ENCODE measurements at regions not wholly inside any gene's neighbourhood (a gene's known extent, or its start where the extent isn't known, plus 50 kb on each side); places are given as distances from the start of the nearest gene placed in this dataset.

GRCh38 chr6:22883061-22883717, 313.8 kb downstream of the HDGFL1 start:
- DNase-seq (ENCODE audit: low spot score) = no peak

GRCh38 chr6:22884456-22884855, 315.1 kb downstream of the HDGFL1 start:
- DNase-seq (ENCODE audit: low spot score) = no peak

GRCh38 chr6:22886650-22887581, 317.6 kb downstream of the HDGFL1 start:
- peak; percentile 18 for DNase-seq (ENCODE audit: low spot score)

- no peak for DNase-seq (ENCODE audit: low spot score)
Observed at GRCh38 chr6:22888163-22888752, 318.9 kb downstream of the HDGFL1 start.

GRCh38 chr6:22891934-22892333, 322.6 kb downstream of the HDGFL1 start:
- DNase-seq (ENCODE audit: low spot score) = no peak

- peak; percentile 40 for DNase-seq (ENCODE audit: low spot score)
Observed at GRCh38 chr6:22892452-22892851, 323.1 kb downstream of the HDGFL1 start.

GRCh38 chr6:22896696-22897095, 327.3 kb downstream of the HDGFL1 start:
- no peak for DNase-seq (ENCODE audit: low spot score)

GRCh38 chr6:22899426-22899825, 330.1 kb downstream of the HDGFL1 start:
- no peak for DNase-seq (ENCODE audit: low spot score)

- no peak for DNase-seq (ENCODE audit: low spot score)
Observed at GRCh38 chr6:22903826-22904225, 334.5 kb downstream of the HDGFL1 start.

- DNase-seq (ENCODE audit: low spot score) = no peak
Observed at GRCh38 chr6:22904431-22904830, 335.1 kb downstream of the HDGFL1 start.

GRCh38 chr6:22906091-22906549, 336.8 kb downstream of the HDGFL1 start:
- DNase-seq (ENCODE audit: low spot score) = peak; percentile 34

- no peak for DNase-seq (ENCODE audit: low spot score)
Observed at GRCh38 chr6:22907085-22907484, 337.7 kb downstream of the HDGFL1 start.

GRCh38 chr6:22910370-22910769, 341.0 kb downstream of the HDGFL1 start:
- DNase-seq (ENCODE audit: low spot score) = no peak

GRCh38 chr6:22913612-22914011, 344.2 kb downstream of the HDGFL1 start:
- DNase-seq (ENCODE audit: low spot score) = no peak

- DNase-seq (ENCODE audit: low spot score) = no peak
Observed at GRCh38 chr6:22917344-22917743, 348.0 kb downstream of the HDGFL1 start.

- no peak for DNase-seq (ENCODE audit: low spot score)
Observed at GRCh38 chr6:22921828-22922227, 352.5 kb downstream of the HDGFL1 start.

- DNase-seq (ENCODE audit: low spot score) = no peak
Observed at GRCh38 chr6:22925304-22925835, 356.0 kb downstream of the HDGFL1 start.

GRCh38 chr6:22925920-22926789, 356.8 kb downstream of the HDGFL1 start:
- no peak for DNase-seq (ENCODE audit: low spot score)

GRCh38 chr6:22926790-22927354, 357.5 kb downstream of the HDGFL1 start:
- DNase-seq (ENCODE audit: low spot score) = no peak

- no peak for DNase-seq (ENCODE audit: low spot score)
Observed at GRCh38 chr6:22928775-22929174, 359.4 kb downstream of the HDGFL1 start.

GRCh38 chr6:22929311-22929985, 360.1 kb downstream of the HDGFL1 start:
- no peak for DNase-seq (ENCODE audit: low spot score)

Data from LoVo (cell line).